Liver (tissue), 8 donors: ENCODE measurements at regions not wholly inside any gene's neighbourhood (a gene's known extent, or its start where the extent isn't known, plus 50 kb on each side); places are given as distances from the start of the nearest gene placed in this dataset.

ENCODE experiments used
- DNase-seq: peaks from one replicate; pipeline ENCODE4 v3.0.0-alpha.2; 2017; ENCODE audit warnings: low spot score
- H3K27ac ChIP-seq, 2 donors: one replicate each; pipeline ENCODE4 v1.7.0; 2013; ENCODE audit warnings: inconsistent platforms in 2 of 2, low read length in 2 of 2, control low read depth in 1 of 2, low read depth in 1 of 2, mild to moderate bottlenecking in 1 of 2
- H3K27me3 ChIP-seq, 4 donors: one replicate each; pipeline versions ENCODE4 v1.6.1 to v1.7.0; 2013; ENCODE audit warnings: low read length in 3 of 4, inconsistent platforms in 1 of 4, mild to moderate bottlenecking in 1 of 4, moderate library complexity in 1 of 4; ENCODE audit not compliant: control insufficient read depth in 4 of 4, insufficient read depth in 4 of 4
- H3K36me3 ChIP-seq, 4 donors: one replicate each; pipeline versions ENCODE4 v1.6.1 to v1.7.0; 2013; ENCODE audit warnings: low read length in 3 of 4, mild to moderate bottlenecking in 3 of 4, low read depth in 1 of 4, moderate library complexity in 1 of 4; ENCODE audit not compliant: control insufficient read depth in 4 of 4, insufficient read depth in 3 of 4
- H3K4me1 ChIP-seq, 4 donors: one replicate each; pipeline versions ENCODE4 v1.6.1 to v1.7.0; 2013; ENCODE audit warnings: low read length in 3 of 4, mild to moderate bottlenecking in 3 of 4, moderate library complexity in 1 of 4; ENCODE audit not compliant: control insufficient read depth in 4 of 4, insufficient read depth in 4 of 4
- H3K4me3 ChIP-seq, 3 donors: one replicate each; pipeline versions ENCODE4 v1.6.1 to v1.7.0; 2013; ENCODE audit warnings: low read length in 3 of 3, control low read depth in 1 of 3, low read depth in 1 of 3, mild to moderate bottlenecking in 1 of 3
- H3K9ac ChIP-seq, 2 donors: one replicate each; pipeline ENCODE4 v1.7.0; 2013; ENCODE audit warnings: low read length in 2 of 2, mild to moderate bottlenecking in 2 of 2, moderate library complexity in 2 of 2, control low read depth in 1 of 2, low read depth in 1 of 2
- H3K9me3 ChIP-seq, 4 donors: one replicate each; pipeline versions ENCODE4 v1.6.1 to v1.7.0; 2013; ENCODE audit warnings: low read length in 3 of 4; ENCODE audit not compliant: control insufficient read depth in 4 of 4
- ATF3 ChIP-seq: IDR thresholded peaks from 2 replicates; pipeline ENCODE4 v1.6.1; 2016; ENCODE audit warnings: antibody characterized with exemption
- CTCF ChIP-seq: fragments of 150-350 bp; IDR thresholded peaks from 2 replicates; pipeline ENCODE4 v1.5.1; 2017; ENCODE audit warnings: improper control_type of control experiment, low read depth, low read length; ENCODE audit not compliant: missing input control
- EGR1 ChIP-seq, 2 donors: IDR thresholded peaks; 2 replicates each; pipeline ENCODE4 v1.6.1; 2016 to 2018; ENCODE audit warnings: antibody characterized with exemption in 2 of 2, low read depth in 2 of 2
- FOXA1 ChIP-seq: IDR thresholded peaks from 2 replicates; pipeline ENCODE4 v1.6.1; 2016; ENCODE audit warnings: antibody characterized with exemption
- FOXA2 ChIP-seq: IDR thresholded peaks from 2 replicates; pipeline ENCODE4 v1.6.1; 2016; ENCODE audit warnings: antibody characterized with exemption
- GABPA ChIP-seq, 2 donors: IDR thresholded peaks in 1 of 2; conservative IDR thresholded peaks in 1 of 2; 2 replicates each; pipeline ENCODE4 v1.6.1; 2016; ENCODE audit warnings: antibody characterized with exemption in 2 of 2, mild to moderate bottlenecking in 1 of 2, moderate library complexity in 1 of 2
- HNF4A ChIP-seq, 2 donors: conservative IDR thresholded peaks; 2 replicates each; pipeline ENCODE4 v1.6.1; 2016; ENCODE audit warnings: antibody characterized with exemption in 2 of 2, mild to moderate bottlenecking in 2 of 2
- HNF4G ChIP-seq: IDR thresholded peaks from 2 replicates; pipeline ENCODE4 v1.6.1; 2016; ENCODE audit warnings: antibody characterized with exemption
- JUND ChIP-seq, 2 donors: IDR thresholded peaks; 2 replicates each; pipeline ENCODE4 v1.6.1; 2016; ENCODE audit warnings: antibody characterized with exemption in 2 of 2
- MAX ChIP-seq: IDR thresholded peaks from 2 replicates; pipeline ENCODE4 v1.6.1; 2016; ENCODE audit warnings: antibody characterized with exemption
- NR2F2 ChIP-seq: IDR thresholded peaks from 2 replicates; pipeline ENCODE4 v1.6.1; 2016; ENCODE audit warnings: antibody characterized with exemption
- RAD21 ChIP-seq, 2 donors: IDR thresholded peaks; 2 replicates each; pipeline ENCODE4 v1.6.1; 2016; ENCODE audit warnings: antibody characterized with exemption in 2 of 2, mild to moderate bottlenecking in 2 of 2
- REST ChIP-seq: IDR thresholded peaks from 2 replicates; pipeline ENCODE4 v1.6.1; 2016; ENCODE audit warnings: antibody characterized with exemption, mild to moderate bottlenecking
- SP1 ChIP-seq: IDR thresholded peaks from 2 replicates; pipeline ENCODE4 v1.6.1; 2018; ENCODE audit warnings: antibody characterized with exemption, mild to moderate bottlenecking
- TAF1 ChIP-seq: conservative IDR thresholded peaks from 2 replicates; pipeline ENCODE4 v1.6.1; 2016; ENCODE audit warnings: antibody characterized with exemption, mild to moderate bottlenecking
- YY1 ChIP-seq: IDR thresholded peaks from 2 replicates; pipeline ENCODE4 v1.6.1; 2016; ENCODE audit warnings: antibody characterized with exemption, mild to moderate bottlenecking
- ZBTB33 ChIP-seq: IDR thresholded peaks from 2 replicates; pipeline ENCODE4 v1.6.1; 2016; ENCODE audit warnings: antibody characterized with exemption
- WGBS: extraction: QIAGEN DNeasy Blood & Tissue Kit; methylation state at CpG from one replicate; pipeline ENCODE4 v1.1.7; 2013; 5-methylcytosine and 5-hydroxymethylcytosine counted together
- donor health status: healthy.
- donor health status: healthy.
- donor health status: healthy.
- donor health status: healthy.
- donor health status: healthy.

GRCh38 chr3:25218362-25218761 lies 209.7 kb upstream of the RARB start (continued):
- no peak for TF ChIP-seq CTCF
- no peak for TF ChIP-seq SP1

GRCh38 chr3:25226747-25227146 lies 201.3 kb upstream of the RARB start:
- no peak overlapping the region for H3K27ac ChIP-seq
- TF ChIP-seq HNF4G = no peak
- TF ChIP-seq GABPA (IDR thresholded peaks at IDR 0.05 in 1 of 2, conservative IDR thresholded peaks at IDR 0.05 in 1 of 2) = no peak
- TF ChIP-seq MAX = no peak
- no peak for TF ChIP-seq RAD21 (IDR thresholded peaks at IDR 0.05)
- no peak for TF ChIP-seq CTCF
- no peak for TF ChIP-seq YY1
- no peak for TF ChIP-seq SP1
- TF ChIP-seq EGR1 (IDR thresholded peaks at IDR 0.05; ENCODE audit: low read depth in 2 of 2) = no peak
- TF ChIP-seq TAF1 = no peak
- TF ChIP-seq NR2F2 = no peak
- no peak for TF ChIP-seq JUND (IDR thresholded peaks at IDR 0.05)
- TF ChIP-seq ZBTB33 = no peak
- no peak for TF ChIP-seq FOXA1
- TF ChIP-seq HNF4A (conservative IDR thresholded peaks at IDR 0.05) = no peak
- no peaks in the 10 kb centered on the region for H3K36me3 ChIP-seq
- no peaks in the 10 kb centered on the region for H3K9me3 ChIP-seq
- H3K4me1 ChIP-seq = no peaks in the 10 kb centered on the region
- no peak overlapping the region for H3K4me3 ChIP-seq
- WGBS = 72% methylated on average over 1 of the region's 1 CpG
- no peaks in the 10 kb centered on the region for H3K27me3 ChIP-seq
- H3K9ac ChIP-seq = no peak overlapping the region
- no peak for DNase-seq

- Histone ChIP-seq H3K9ac (no peak overlapping the region), H3K27me3 (no peaks in the 10 kb centered on the region), H3K27ac (no peak overlapping the region), H3K9me3 (no peaks in the 10 kb centered on the region), H3K36me3 (no peaks in the 10 kb centered on the region), H3K4me1 (no peaks in the 10 kb centered on the region), H3K4me3 (no peak overlapping the region)
- 38% methylated on average over 2 of the region's 2 CpGs for WGBS
- no peak for DNase-seq
- TF ChIP-seq HNF4A (conservative IDR thresholded peaks at IDR 0.05) (no peak), ZBTB33 (no peak), ATF3 (no peak), JUND (IDR thresholded peaks at IDR 0.05) (no peak), FOXA1 (no peak), REST (no peak), MAX (no peak), FOXA2 (no peak), EGR1 (IDR thresholded peaks at IDR 0.05; ENCODE audit: low read depth in 2 of 2) (no peak)
Measured at GRCh38 chr3:25229586-25229985, 198.5 kb upstream of the RARB start.
